Left hindlimb (tissue), 1 donor: ENCODE measurements at regions not wholly inside any gene's neighbourhood (a gene's known extent, or its start where the extent isn't known, plus 50 kb on each side); places are given as distances from the start of the nearest gene placed in this dataset.
A peak's percentile ranks its signal among the peaks of the same experiment; 100 is the strongest.

Experiments
- DNase-seq: peaks from one replicate; pipeline ENCODE4 v3.0.0-alpha.2; 2018

DNA sequence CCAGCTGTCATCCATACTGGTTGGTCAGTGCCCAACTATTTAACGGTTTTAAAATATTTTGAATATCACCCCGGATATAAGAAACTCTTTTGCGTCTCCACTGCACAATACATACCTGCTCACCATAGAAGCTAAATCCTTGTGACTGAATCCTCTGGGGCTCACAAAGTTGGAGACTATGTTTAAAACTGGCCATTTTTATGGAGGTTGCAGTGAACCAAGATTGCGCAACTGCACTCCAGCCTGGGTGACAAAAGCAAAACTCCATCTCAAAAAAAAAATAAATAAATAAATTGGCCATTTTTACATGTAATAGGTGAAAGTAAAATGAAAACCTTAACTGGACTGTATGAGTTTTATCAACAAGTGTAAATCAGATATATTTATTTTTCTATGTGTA lies 55.6 kb upstream of the TMEM17 start:
- DNase-seq = no peak

- DNase-seq = no peak
Measured at GRCh38 chr2:62559582-62559981, 53.6 kb upstream of the TMEM17 start.

DNA sequence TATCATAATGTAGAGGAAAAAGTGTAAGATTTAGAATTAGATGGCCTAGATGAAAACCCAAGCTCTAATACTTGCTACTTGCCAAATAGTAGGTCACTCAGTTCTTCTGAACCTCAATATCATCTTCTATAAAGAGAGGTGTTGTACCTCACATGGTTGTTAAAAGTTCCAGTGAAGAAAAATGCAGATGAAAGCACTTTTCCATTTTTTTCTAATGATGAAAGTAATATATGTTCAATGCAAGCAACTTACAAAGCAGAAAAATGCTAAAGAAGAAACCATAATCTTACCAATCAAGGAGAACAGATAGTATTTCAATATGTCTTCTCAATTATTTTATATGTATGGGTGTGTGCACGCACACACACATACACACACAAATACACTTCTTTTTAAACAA lies 52.7 kb upstream of the TMEM17 start:
- DNase-seq = no peak

DNA sequence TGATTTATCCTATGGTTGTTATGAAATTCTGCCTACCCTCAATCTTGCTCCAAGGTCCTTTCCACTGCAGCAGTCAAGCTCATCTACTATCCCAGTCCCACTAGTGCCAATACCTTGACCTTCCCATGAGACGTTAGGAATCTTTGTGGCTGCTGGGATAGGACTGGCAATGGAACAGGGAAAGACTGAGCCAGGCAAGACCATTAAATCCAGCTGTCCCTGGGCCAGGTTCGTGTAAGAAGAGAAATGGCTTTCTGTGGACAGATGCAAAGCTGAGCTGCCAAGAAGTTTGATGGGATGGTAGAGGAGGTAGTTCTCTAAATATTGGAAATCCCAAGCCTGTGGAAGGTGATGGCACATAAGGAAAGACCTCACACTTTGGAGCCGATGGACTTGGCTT lies 50.1 kb upstream of the TMEM17 start:
- DNase-seq = peak; percentile 32
